Gastrocnemius medialis (tissue), 4 donors: ENCODE measurements at regions not wholly inside any gene's neighbourhood (a gene's known extent, or its start where the extent isn't known, plus 50 kb on each side); places are given as distances from the start of the nearest gene placed in this dataset.

ENCODE experiments used
- ATAC-seq, 2 donors: fragments of 150-250 bp; one replicate each; pipeline ENCODE4 v1.9.1; 2016
- DNase-seq, 2 donors: peaks; one replicate each; pipeline ENCODE4 v3.0.0-alpha.2; 2019
- H3K27ac ChIP-seq, 4 donors: fragments of 200-600 bp; sonication (generic); 1 replicate in 1 of 4; 2 replicates in 3 of 4; pipeline ENCODE4 v1.5.1; 2016 to 2018; ENCODE audit warnings: mild to moderate bottlenecking in 2 of 4, moderate library complexity in 1 of 4
- H3K27me3 ChIP-seq, 3 donors: fragments of 200-600 bp; sonication (generic) in 2 of 3; 1 replicate in 1 of 3; 2 replicates in 2 of 3; pipeline versions ENCODE4 v1.5.1 to v1.6.0; 2016 to 2019; ENCODE audit warnings: mild to moderate bottlenecking in 1 of 3, moderate library complexity in 1 of 3
- H3K36me3 ChIP-seq, 2 donors: fragments of 200-600 bp; sonication (generic) in 1 of 2; one replicate each; pipeline ENCODE4 v1.5.1; 2017 to 2018
- H3K4me1 ChIP-seq, 2 donors: fragments of 200-600 bp; sonication (generic) in 1 of 2; one replicate each; pipeline ENCODE4 v1.5.1; 2016 to 2017; ENCODE audit warnings: mild to moderate bottlenecking in 2 of 2
- H3K4me3 ChIP-seq, 4 donors: fragments of 200-600 bp; sonication (generic) in 3 of 4; 1 replicate in 1 of 4; 2 replicates in 3 of 4; pipeline ENCODE4 v1.5.1; 2016 to 2019; ENCODE audit warnings: mild to moderate bottlenecking in 2 of 4
- H3K9me3 ChIP-seq, 3 donors: fragments of 200-600 bp; sonication (generic) in 2 of 3; 1 replicate in 1 of 3; 2 replicates in 2 of 3; pipeline ENCODE4 v1.5.1; 2016 to 2019
- POLR2A ChIP-seq, 2 donors: fragments of 450-650 bp; IDR thresholded peaks; one replicate each; pipeline ENCODE4 v1.6.1; 2017; ENCODE audit warnings: antibody characterized with exemption in 2 of 2, mild to moderate bottlenecking in 2 of 2, moderate library complexity in 2 of 2
- in situ Hi-C, 4 donors: fragments of 200-750 bp; cut with MboI; loops; one replicate each; pipeline versions ENCODE4 v1.15.0 to v1.8.0; 2017; ENCODE audit warnings: low sequenced_read_pairs in 4 of 4
- intact Hi-C: fragments of 100-400 bp; cut with DNase I; formaldehyde crosslinking; loops from one replicate; pipeline ENCODE4 v1.15.1; 2023; ENCODE audit warnings: low total_unique reads
- TF ChIP-seq, protein P1 (sequence below), 5 experiments: fragments of 450-650 bp in 3 of 5; fragments of 200-600 bp in 2 of 5; sonication (generic) in 2 of 5; IDR thresholded peaks in 4 of 5; conservative IDR thresholded peaks in 1 of 5; 1 replicate in 4 of 5; 2 replicates in 1 of 5; pipeline ENCODE4 v1.5.1; 2016 to 2019; ENCODE audit warnings: antibody characterized with exemption in 5 of 5, mild to moderate bottlenecking in 3 of 5, moderate library complexity in 3 of 5

DNA sequence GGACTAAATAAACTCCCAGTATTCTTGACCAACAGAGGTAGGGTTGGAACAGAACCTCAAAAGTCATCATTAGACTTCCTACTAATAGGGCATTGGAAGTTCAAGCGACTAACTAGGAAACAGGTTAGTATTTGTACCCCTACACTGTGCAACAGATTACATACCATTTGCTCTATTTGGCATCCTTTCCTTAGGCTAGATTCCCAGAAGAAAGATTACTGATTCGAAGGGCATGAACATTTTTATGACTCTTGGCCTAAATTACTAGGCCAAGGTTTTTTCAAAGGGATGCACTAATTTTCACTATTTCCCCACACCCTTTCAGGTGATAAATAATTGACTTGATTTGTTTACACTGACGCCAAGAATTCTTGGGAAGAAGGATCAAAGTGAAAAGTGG is 104.8 kb upstream of the CYP1B1 start:
- Histone ChIP-seq H3K27me3 (no peaks in the 10 kb centered on the region), H3K4me1 (no peaks in the 10 kb centered on the region), H3K4me3 (no peak overlapping the region), H3K9me3 (no peaks in the 10 kb centered on the region), H3K27ac (no peak overlapping the region), H3K36me3 (no peaks in the 10 kb centered on the region)
- in situ Hi-C loops, result no loop called here
- TF ChIP-seq, protein P1, sequence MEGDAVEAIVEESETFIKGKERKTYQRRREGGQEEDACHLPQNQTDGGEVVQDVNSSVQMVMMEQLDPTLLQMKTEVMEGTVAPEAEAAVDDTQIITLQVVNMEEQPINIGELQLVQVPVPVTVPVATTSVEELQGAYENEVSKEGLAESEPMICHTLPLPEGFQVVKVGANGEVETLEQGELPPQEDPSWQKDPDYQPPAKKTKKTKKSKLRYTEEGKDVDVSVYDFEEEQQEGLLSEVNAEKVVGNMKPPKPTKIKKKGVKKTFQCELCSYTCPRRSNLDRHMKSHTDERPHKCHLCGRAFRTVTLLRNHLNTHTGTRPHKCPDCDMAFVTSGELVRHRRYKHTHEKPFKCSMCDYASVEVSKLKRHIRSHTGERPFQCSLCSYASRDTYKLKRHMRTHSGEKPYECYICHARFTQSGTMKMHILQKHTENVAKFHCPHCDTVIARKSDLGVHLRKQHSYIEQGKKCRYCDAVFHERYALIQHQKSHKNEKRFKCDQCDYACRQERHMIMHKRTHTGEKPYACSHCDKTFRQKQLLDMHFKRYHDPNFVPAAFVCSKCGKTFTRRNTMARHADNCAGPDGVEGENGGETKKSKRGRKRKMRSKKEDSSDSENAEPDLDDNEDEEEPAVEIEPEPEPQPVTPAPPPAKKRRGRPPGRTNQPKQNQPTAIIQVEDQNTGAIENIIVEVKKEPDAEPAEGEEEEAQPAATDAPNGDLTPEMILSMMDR (IDR thresholded peaks at IDR 0.05 in 4 of 5, conservative IDR thresholded peaks at IDR 0.05 in 1 of 5), result no peak
- no peak for TF ChIP-seq POLR2A (IDR thresholded peaks at IDR 0.05)
- intact Hi-C loops, result no loop called here
- no peak for DNase-seq
- ATAC-seq, result no peak

GRCh38 chr2:38178556-38179419 is 102.8 kb upstream of the CYP1B1 start:
- intact Hi-C loops, result no loop called here

DNA sequence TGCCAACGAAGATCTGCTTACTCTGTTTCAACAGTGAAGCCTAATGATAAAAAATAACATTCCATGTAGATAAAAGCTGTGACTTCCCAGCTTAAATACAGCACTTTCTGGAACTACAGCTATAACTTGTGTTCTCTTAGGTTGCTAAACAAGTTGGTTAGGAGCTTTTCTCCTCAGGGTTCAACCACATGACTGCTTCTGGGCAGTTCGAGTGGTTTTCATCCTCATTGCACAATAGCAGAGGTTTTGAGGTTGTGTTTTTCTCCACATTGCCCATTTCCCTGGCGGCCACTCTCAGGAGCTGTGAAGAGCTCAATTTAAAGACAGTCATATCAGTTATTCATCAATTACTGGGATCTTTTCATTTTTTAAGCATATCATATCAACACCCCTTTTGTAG is 102.2 kb upstream of the CYP1B1 start:
- Histone ChIP-seq H3K27me3 (no peaks in the 10 kb centered on the region), H3K9me3 (no peaks in the 10 kb centered on the region), H3K36me3 (no peaks in the 10 kb centered on the region), H3K4me3 (no peak overlapping the region), H3K27ac (peak overlapping the region; percentile 24 to 65 (median 40)), H3K4me1 (no peaks in the 10 kb centered on the region)
- intact Hi-C loops (no loop called here), in situ Hi-C loops (no loop called here)
- ATAC-seq, result peak; percentile 28 to 33
- peak; percentile 15 to 40 for DNase-seq
- TF ChIP-seq POLR2A (IDR thresholded peaks at IDR 0.05), result peak in 1 of 2 donors; percentile 26
- TF ChIP-seq, protein P1 (IDR thresholded peaks at IDR 0.05 in 4 of 5, conservative IDR thresholded peaks at IDR 0.05 in 1 of 5), result no peak

More at GRCh38 chr2:38178556-38179419, 102.8 kb upstream of the CYP1B1 start:
- ATAC-seq (peak; percentile 55 to 67), DNase-seq (peak; percentile 13 to 58)
- no peaks in the 10 kb centered on the region for H3K36me3 ChIP-seq
- no peaks in the 10 kb centered on the region for H3K4me1 ChIP-seq
- in situ Hi-C loops, result no loop called here
- no peaks in the 10 kb centered on the region for H3K27me3 ChIP-seq
- H3K9me3 ChIP-seq, result no peaks in the 10 kb centered on the region
- no peak overlapping the region for H3K4me3 ChIP-seq
- H3K27ac ChIP-seq, result peak overlapping the region; percentile 37 to 65 (median 44)
- TF ChIP-seq POLR2A (IDR thresholded peaks at IDR 0.05), result no peak
- TF ChIP-seq, protein P1 (IDR thresholded peaks at IDR 0.05 in 4 of 5, conservative IDR thresholded peaks at IDR 0.05 in 1 of 5), result no peak

- no peaks in the 10 kb centered on the region for H3K36me3 ChIP-seq
- in situ Hi-C loops (no loop called here), intact Hi-C loops (no loop called here)
- H3K4me3 ChIP-seq, result no peak overlapping the region
- ATAC-seq (peak in 1 of 2 donors; percentile 44), DNase-seq (peak; percentile 11 to 32)
- no peaks in the 10 kb centered on the region for H3K9me3 ChIP-seq
- no peaks in the 10 kb centered on the region for H3K4me1 ChIP-seq
- H3K27ac ChIP-seq, result peak overlapping the region; percentile 37 to 65 (median 47)
- no peaks in the 10 kb centered on the region for H3K27me3 ChIP-seq
- TF ChIP-seq, protein P1 (IDR thresholded peaks at IDR 0.05 in 4 of 5, conservative IDR thresholded peaks at IDR 0.05 in 1 of 5), result no peak
- TF ChIP-seq POLR2A (IDR thresholded peaks at IDR 0.05), result no peak
Measured at GRCh38 chr2:38176619-38177021, 100.7 kb upstream of the CYP1B1 start.
